Endothelial cell (in vitro differentiated cells): ENCODE measurements at regions not wholly inside any gene's neighbourhood (a gene's known extent, or its start where the extent isn't known, plus 50 kb on each side); places are given as distances from the start of the nearest gene placed in this dataset.
"Not testable (repeated sequence)": the region's sequence is repeated elsewhere in the genome, so short reads cannot be mapped to it uniquely, and the experiment has no call there.

ENCODE experiments used
- DNase-seq: peaks from one replicate; pipeline ENCODE4 v3.0.0; 2021; ENCODE audit warnings: low spot score
- H3K27ac Mint-ChIP-seq: one replicate; pipeline ENCODE4 v1.8.0; 2021; ENCODE audit warnings: mixed read lengths, inconsistent platforms; ENCODE audit not compliant: unreplicated experiment
- H3K27me3 Mint-ChIP-seq: one replicate; pipeline ENCODE4 v1.8.0; 2021; ENCODE audit warnings: mild to moderate bottlenecking, moderate library complexity, mixed read lengths, inconsistent platforms; ENCODE audit not compliant: unreplicated experiment
- H3K36me3 Mint-ChIP-seq: one replicate; pipeline ENCODE4 v1.8.0; 2021; ENCODE audit warnings: mild to moderate bottlenecking, low read depth, mixed read lengths, inconsistent platforms; ENCODE audit not compliant: unreplicated experiment
- H3K4me1 Mint-ChIP-seq: one replicate; pipeline ENCODE4 v1.8.0; 2021; ENCODE audit warnings: mild to moderate bottlenecking, mixed read lengths, inconsistent platforms; ENCODE audit not compliant: unreplicated experiment
- H3K4me3 Mint-ChIP-seq: one replicate; pipeline ENCODE4 v1.8.0; 2021; ENCODE audit warnings: mild to moderate bottlenecking, mixed read lengths, inconsistent platforms; ENCODE audit not compliant: unreplicated experiment
- H3K9me3 Mint-ChIP-seq: one replicate; pipeline ENCODE4 v1.8.0; 2021; ENCODE audit warnings: mixed read lengths, inconsistent platforms; ENCODE audit not compliant: unreplicated experiment
- CTCF ChIP-seq: fragments of 200-600 bp; sonication (generic); IDR thresholded peaks from one replicate; pipeline ENCODE4 v1.5.0; 2021; ENCODE audit warnings: antibody characterized with exemption; ENCODE audit not compliant: unreplicated experiment

DNA sequence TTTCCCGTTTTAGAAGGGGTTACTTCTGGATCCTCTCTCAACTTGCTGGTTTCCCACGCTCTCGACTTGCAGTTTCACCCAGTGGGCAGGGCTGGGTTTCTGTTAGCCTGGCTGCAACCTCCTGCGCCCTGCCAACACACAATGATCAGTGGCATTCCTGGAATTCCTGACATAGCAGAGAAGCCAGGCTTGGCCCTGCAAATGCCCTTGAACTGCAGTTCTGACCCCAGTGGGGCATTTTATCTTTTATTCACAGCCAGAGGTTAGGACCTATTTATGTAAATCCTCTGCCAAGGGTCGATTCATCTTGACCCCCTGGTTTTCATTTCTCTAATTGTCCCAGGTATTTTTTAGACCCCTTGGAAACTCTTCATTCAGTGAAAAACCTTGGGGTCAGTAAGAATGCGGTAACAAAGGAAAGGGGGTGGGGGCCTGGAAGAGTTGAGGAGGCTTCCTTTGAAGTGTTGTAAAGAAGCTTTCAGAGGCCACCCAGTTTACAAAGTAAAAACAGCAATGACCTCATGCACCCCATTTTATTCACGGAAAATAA is 217.6 kb downstream of the ZNF674 start:
- no peaks in the 10 kb centered on the region for H3K36me3 Mint-ChIP-seq
- DNase-seq = peak; percentile 27
- H3K27ac Mint-ChIP-seq = peak overlapping the region; percentile 91
- H3K9me3 Mint-ChIP-seq = no peaks in the 10 kb centered on the region
- peaks cover 18% of the 10 kb centered on the region for H3K4me1 Mint-ChIP-seq
- no peak for TF ChIP-seq CTCF
- peaks cover 2% of the 10 kb centered on the region for H3K27me3 Mint-ChIP-seq
- H3K4me3 Mint-ChIP-seq = no peak overlapping the region

- peak overlapping the region; percentile 87 for H3K27ac Mint-ChIP-seq
- peaks cover 18% of the 10 kb centered on the region for H3K4me1 Mint-ChIP-seq
- no peaks in the 10 kb centered on the region for H3K9me3 Mint-ChIP-seq
- no peak for DNase-seq
- no peak overlapping the region for H3K4me3 Mint-ChIP-seq
- H3K27me3 Mint-ChIP-seq = peaks cover 2% of the 10 kb centered on the region
- no peaks in the 10 kb centered on the region for H3K36me3 Mint-ChIP-seq
- no peak for TF ChIP-seq CTCF
Measured at GRCh38 chrX:46326161-46326560, 219.1 kb downstream of the ZNF674 start.

DNA sequence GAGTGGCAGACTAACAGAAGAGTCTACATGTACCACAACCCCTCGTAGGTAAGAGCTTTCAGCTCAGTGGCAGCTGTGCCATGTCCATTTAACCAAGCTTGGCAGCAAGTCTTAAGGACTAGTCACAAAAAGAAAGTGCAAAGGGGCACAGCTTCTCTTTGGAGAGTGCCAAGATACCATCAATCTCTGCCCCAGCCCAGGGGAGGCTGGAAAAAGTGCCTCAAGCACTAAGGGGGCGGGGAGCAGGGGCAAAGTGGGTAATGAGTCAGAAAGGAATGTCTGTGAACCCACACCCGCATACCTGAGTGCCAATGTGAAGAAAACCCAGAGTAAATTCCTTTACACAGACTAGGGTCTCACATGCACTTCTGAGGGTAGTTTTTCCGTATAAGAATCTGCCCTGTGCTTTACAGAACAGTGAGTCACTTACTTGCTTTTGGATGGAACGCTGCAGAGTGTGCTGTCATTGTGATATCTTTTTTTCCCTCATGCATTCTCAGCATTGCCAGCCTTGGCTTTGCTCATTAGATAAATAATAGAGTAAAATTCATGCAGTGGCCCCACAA is 219.8 kb downstream of the ZNF674 start:
- Mint-ChIP-seq H3K27me3 (peaks cover 2% of the 10 kb centered on the region), H3K36me3 (no peaks in the 10 kb centered on the region), H3K9me3 (no peaks in the 10 kb centered on the region), H3K4me3 (no peak overlapping the region), H3K27ac (peak overlapping the region; percentile 88), H3K4me1 (peaks cover 18% of the 10 kb centered on the region)
- DNase-seq = no peak
- no peak for TF ChIP-seq CTCF

GRCh38 chrX:46324166-46324565 is 221.1 kb downstream of the ZNF674 start:
- H3K9me3 Mint-ChIP-seq = no peaks in the 10 kb centered on the region
- peaks cover 3% of the 10 kb centered on the region for H3K27me3 Mint-ChIP-seq
- no peak for DNase-seq
- TF ChIP-seq CTCF = no peak
- H3K4me1 Mint-ChIP-seq = peaks cover 18% of the 10 kb centered on the region
- H3K36me3 Mint-ChIP-seq = no peaks in the 10 kb centered on the region
- H3K4me3 Mint-ChIP-seq = no peak overlapping the region
- no peak overlapping the region for H3K27ac Mint-ChIP-seq

DNA sequence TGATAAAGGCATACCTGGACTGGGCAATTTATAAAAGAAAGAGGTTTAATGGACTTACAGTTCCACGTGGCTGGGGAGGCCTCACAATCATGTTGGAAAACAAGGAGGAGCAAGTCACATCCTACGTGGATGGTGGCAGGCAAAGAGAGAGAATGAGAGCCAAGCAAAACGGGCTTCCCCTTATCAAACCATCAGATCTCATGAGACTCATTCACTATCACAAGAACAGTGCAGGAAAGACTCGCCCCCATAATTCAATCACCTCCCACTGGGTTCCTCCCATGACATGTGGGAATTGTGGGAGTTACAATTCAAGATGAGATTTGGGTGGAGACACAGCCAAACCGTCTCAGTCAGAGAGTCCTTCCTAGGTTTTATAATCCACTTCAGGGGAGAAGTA is 222.3 kb downstream of the ZNF674 start:
- H3K27me3 Mint-ChIP-seq, DNase-seq, H3K36me3 Mint-ChIP-seq, H3K27ac Mint-ChIP-seq, H3K9me3 Mint-ChIP-seq, H3K4me3 Mint-ChIP-seq: not testable (repeated sequence)
- H3K4me1 Mint-ChIP-seq = peaks cover 18% of the 10 kb centered on the region
